Fibroblast of skin of back (primary cell): ENCODE measurements at regions not wholly inside any gene's neighbourhood (a gene's known extent, or its start where the extent isn't known, plus 50 kb on each side); places are given as distances from the start of the nearest gene placed in this dataset.
A peak's percentile ranks its signal among the peaks of the same experiment; 100 is the strongest.

ENCODE experiments used
- DNase-seq: peaks from one replicate; pipeline ENCODE4 v3.0.0-alpha.2; 2013

DNA sequence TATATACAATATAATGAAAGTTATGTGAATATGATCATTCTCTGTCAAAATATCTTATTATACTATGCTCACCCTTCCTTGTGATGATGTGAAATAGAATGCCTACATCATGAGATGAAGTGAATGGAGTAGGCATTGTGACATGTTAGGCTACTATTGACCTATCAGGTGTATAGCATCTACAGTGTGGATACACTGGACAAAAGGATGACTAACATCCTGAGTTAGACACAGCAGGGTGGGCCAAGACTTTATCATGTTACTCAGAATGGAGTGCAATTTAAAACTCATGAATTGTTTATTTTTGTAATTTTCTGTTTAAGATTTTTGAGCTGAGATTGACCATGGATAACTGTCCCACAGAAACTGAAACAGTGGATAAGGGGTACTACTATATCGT, 53.4 kb upstream of the NAV3 start:
- DNase-seq = no peak

DNA sequence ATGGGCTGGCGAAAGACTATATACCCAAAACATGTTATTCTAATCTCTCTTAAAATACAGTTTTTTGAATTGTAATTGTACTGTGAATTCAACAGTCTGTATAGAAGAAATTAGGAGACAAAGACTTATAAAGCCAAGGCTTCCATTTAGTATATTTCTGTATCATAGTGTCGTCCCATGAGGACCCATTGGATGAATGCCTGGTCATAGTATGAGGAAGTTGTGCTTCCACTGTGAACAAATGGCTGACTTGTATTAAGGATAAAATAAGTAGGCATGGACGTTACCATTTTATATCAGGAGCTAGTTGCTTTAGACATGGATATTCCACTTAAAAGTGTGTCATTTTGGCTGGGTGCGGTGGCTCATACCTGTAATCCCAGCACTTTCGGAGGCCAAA, 55.9 kb upstream of the NAV3 start:
- no peak for DNase-seq

DNA sequence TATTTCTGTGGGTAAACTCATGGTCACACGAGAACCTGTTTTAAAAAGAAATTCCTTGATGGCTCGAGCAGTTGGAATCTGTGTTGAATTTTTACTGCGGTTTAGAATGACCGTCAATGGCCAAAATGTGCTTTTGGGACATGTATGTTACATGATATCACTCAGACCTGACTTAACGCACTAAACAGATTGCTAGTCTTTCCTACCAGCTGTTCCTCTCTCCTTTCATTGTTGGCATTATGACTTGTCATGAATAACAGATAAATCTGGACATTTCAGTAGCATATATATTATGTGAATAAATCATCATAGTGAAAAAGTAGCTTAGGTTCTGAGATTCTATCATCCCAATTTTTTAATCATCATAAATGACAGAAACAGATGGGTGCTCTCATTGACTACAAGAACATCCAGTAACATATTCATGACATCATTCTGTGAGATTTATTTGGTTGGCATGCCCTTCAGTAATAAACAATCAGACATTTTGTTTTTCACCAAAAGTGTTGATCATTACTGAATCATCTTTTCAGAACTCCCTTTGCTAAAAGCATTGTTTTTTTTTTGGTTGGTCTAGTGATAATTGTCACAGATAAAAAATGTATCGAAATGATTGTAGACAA, 57.9 kb upstream of the NAV3 start:
- no peak for DNase-seq

DNA sequence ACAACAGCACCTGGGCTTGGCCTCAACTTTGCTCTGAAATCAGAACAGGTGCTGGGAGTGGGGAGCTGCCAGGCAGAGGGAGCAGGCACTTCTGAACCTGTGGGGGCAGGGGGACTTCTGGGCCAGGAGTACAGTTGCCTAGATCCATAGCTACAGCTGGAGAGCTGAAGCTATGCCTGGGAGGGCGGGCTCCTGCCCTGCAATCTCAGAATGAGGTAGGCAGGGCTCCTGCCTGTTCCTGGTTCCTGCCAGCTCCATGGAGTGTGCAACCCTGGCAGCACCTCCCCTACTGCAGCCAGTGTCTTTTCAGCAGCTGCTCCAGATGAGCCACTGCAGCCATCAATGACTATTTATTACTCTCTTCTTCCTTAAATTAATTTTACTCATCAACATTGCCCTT, 62.1 kb upstream of the NAV3 start:
- no peak for DNase-seq

DNA sequence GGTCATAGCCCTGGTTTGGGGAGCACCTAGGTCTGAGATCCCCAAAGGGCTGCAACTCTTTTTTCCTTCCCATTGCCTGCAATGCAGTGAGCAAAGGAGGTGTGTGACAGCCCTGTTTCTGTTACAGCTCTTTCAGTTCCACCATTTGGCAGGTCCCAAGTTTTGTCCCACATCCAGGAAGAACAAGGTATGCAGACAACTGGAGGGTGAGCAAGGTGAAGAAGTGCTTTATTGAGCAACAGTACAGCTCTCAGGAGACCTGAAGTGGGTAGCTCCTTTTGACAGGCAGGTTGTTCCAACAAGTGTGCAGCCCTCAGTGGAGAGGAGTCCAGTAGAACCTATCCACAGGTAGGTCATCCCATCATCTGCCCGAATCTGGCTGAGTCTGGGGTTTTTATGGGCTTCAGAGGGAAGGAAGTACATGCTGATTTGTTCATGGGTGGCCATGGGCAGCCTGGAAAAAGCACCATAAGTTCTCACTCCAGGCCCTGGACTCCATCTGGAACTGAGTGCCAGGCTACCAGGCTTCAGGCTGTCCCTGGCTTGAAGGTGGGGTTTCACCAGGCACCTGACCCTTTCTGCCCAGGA, 62.8 kb upstream of the NAV3 start:
- no peak for DNase-seq

DNA sequence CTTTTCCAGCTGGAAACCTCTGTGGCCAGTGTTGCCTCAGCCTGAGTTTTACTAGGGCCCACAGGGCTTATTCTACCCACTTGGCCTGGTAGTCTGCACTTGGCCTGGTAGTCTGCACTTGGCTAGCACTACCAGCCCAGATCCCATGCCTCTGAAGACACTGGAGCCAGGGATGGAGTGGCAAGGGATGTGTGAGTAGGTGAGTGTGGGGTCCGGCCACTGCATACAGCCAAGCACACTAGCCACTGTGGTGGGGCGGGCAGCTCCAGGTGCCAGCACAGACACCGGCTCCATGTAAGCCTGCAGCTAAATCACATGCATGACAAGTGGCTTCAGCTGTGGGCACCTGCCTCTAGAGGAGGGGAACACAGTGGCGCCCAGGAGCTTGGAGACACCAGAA, 63.4 kb upstream of the NAV3 start:
- DNase-seq = no peak

DNA sequence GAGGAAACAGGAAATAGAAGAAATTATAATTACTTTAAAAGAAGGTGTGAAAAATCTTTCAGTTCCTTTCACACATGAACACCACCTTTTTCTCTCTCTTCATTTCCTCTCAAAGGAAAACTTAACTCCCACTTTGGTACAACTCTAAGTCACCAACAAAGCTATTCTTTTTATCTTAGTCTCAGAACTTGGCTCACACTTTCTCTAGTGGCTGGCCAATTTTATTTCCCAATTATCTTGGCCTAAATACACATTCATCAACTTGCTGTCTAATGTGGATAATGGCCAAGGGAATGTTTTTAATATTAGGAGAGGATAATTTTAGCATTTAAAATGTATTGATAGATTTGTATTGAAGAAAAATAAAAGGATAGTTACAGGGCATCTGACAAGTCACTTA, 64.5 kb upstream of the NAV3 start:
- no peak for DNase-seq

DNA sequence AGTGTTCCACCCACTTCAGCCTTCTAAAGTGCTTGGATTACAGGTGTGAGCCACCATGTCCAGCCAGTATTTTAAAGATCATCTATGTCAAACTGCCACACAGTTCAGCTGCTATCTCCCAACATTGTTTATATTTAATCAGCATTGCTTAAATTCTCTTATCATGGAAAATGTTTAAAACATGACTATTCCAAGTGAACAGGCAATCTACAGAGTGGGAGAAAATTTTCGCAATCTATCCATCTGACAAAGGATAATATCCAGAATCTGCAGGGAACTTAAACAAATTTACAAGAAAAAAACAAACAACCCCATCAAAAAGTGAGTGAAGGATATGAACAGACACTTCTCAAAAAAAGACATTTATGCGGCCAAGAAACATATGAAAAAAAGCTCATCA, 69.4 kb upstream of the NAV3 start:
- DNase-seq = no peak

DNA sequence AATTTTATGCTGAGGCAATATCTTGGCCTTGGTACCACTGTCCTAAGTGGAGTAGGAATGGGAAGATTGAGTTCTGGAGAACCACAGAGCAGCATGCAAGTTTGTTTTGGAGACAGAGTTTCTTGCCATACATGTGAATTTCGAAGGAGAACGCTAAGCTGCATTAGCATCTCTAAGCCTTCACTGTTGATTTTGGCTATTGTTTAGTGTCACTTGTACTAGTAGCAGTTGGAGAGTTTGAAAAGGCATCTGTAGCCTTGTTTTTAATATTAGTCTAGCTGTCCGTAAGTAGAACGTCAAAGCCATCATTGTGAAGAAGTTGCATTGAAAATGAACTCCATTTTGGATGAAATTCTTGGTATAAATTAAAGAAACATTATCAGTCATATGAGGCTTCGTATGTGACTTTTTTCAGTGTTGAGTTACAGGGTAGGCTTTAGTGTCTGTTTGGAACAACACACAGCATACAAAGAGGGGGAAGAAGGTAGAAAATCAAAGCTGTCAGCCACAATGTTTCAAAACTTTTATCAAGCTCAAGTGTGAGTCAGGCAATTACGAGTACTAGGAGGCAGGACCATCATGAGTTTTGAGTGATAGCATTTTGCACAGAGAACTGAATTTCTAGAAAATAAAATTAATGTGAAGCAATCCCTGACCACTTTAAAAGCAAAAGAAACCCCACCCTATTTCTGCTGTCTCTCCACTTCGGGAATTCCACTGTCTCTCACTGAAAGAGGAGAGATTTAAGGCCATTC, 70.2 kb upstream of the NAV3 start:
- no peak for DNase-seq

DNA sequence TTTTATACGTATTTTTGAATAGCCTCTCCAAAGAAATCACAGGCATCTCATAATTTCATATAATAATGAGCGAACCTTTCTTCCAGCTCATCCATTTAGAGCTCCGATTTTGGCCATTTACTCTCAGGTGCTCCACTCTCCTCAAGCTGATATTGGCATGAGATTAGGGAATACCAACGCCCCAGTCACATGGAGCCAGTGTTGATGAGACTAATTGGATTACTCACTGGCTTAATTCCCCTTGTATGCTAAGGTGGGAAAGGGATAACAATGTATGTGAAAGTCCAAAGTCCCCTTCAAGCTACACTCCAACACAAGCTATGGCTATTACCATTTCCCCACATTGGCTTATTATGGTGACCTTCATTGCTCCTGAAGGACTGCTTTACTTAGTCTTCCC, 76.6 kb upstream of the NAV3 start:
- DNase-seq = no peak

DNA sequence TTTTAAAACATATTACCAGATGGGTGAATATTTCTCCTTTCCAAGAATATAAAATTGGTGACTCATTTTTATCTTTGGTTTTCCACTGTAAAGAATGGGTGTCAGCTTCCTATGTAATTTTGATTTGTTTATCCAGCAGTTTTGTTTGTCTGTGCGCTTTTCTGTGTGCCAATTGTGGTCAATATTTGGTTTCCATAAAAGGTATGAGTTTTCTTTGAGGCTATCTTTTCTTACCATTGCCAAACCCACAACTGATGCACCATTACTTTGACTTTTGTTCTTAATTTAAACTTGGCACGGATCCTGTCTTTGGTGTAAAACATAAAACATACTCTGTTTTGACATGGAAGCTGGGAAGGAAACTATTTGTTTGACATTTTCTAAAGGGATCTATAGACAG, 78.8 kb upstream of the NAV3 start:
- DNase-seq = peak; percentile 68

DNA sequence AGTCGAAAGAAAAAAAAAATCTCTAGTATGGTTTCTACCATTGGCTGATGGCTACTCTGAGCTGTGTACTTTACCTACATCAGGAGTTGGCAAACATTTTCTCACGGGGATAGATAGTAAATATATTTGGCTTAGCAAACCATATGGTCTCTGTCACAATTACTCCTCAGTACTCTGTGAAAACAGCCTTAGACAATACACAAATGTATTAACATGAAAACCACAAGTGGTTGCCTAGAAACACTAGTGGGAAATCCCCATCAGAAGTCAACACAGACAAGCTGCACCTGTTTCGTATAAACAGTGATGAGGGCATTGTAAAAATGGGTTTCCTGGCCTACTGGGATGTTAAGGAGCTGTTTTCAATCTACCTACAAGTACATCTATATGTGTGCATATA, 84.6 kb upstream of the NAV3 start:
- DNase-seq = no peak

DNA sequence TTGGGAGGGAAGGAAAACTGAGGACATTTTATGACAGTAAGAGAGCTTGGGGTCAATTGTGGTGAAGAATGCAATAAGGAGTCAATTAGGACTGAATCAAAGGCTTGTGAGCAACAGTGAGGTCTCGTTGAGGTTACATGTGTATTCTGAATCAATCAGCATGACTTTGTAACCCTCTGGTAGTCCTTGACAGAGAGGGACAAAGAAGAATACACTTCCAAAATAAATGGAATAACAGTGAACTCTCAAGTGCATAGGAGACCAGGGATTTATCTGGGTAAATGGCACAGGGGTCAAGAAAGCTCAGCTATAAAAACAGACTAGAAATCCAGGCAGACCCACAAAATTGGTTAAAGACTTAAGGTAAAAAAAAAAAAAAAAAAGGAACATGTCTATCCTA, 85.1 kb upstream of the NAV3 start:
- no peak for DNase-seq

DNA sequence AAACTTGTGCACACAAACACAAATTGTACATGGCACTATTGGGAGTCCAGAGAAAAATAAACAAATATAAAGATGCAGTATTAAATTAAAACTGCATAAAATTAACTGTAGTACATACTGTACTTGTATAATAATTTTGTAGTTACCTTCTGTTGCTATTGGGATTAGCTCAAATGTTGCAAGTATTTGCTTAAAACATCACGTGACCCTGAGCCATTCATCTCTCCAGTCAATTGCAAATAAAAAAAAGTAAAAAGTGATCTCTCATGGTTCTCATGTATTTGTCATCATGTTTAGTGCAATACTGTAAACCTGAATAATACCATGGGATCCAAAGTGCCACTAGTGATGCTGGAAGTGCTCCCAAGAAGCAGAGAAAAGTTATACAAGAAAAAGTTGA, 88.1 kb upstream of the NAV3 start:
- no peak for DNase-seq

DNA sequence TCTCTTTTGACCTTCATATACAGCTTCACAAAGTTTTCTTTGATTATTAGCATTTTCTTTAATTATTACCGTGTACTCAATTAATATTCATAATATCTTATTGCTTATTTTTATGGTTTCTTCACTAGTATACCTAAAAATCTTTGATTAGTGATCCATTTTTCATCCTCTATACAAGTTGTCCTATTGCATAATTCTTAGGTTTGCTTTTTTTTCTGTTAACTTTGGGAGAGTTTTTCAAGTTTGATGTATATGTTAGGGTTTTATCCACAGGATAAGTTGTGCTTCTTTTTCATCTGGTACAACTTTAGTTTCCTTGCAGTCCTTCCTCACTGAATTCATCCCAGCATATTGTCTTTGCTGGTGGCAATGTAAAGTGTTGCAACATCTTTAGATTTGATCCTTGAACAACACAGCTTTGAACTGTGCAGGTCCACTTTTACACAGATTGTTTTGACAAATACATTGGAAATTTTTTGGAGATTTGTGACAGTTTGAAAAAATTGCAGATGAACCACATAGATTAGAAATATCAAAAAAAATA, 88.6 kb upstream of the NAV3 start:
- no peak for DNase-seq

DNA sequence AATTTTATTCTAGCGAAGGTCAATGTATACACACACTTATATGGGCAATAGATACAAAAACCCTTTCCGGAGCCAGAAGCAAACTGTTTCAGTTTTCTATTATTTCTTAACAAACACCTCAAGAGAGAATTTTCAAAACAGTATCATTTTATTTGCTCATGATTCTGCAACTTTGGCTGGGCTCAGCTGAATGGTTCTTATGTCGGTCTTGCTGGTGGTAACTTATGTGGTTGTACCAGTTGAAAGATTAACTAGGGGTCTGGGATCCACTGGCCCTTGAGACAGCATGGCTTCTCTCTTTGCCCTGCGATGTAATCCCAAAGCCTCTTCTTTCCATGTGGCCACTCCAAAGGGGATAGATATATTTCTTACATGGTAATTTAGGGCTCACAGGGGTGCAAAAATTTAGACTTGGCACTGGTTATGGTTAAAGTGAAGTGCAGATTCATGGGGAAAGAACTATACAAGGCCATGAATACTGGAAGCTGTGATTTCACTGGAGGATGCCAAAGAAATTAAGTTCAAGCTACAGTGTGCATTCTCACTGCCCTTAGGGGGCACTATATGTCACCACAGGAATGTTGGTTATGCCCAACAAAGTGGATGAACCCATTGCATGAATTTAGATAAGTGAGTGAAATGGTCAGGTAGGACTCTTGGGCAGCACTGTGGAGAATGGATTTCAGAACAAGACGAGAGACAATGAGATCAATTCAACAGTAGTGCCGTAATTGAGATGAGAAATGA, 94.3 kb upstream of the NAV3 start:
- no peak for DNase-seq

DNA sequence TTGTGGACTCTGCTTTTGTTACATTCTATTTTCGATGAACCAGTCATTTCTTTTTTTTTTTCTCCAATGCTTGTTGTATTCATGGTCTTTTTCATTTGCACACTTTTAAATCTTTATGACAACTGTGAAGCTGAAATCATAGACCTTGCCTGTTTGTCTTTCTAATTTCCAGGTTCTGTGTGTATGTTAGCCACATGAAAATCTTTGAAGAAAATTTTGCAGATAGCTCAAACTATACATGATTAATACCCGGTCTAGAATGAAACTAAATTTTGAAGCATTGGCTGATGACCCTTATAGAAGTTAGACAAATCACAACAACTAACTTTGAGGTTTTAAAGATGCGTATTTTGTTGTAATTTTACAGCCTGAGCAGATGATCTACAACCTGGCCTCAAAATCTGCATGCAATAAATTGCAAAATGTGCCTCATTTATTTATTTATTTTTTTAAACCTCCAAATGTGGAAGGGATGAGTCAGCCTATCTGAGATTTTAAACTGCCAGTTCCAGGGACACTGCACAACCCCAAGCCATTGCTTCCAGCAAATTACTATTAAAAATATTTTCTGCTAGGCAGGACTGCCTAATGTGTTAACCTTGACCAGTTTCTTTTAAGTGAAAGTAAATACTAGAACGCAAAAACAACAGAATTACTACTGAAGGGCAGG, 96.3 kb upstream of the NAV3 start:
- DNase-seq = peak; percentile 46

DNA sequence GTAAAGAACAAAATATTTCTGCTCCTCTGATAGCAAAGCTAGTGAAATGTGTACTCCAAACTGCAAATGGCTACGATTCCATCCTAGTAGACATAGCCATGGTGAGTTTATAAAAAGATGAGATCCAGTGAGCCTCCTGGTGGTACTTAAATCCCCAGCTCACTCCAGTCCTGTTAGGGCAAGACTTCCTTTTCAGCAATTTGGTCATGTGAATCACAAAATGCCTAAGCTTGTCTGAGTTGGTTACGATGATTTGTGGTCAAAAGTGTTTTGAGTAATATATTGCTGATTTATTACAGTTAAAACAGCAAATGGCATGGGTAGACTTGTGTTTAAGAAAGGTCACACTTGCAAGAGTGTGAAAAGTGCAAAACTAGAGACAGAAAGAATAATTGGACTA, 102.7 kb upstream of the NAV3 start:
- DNase-seq = no peak

DNA sequence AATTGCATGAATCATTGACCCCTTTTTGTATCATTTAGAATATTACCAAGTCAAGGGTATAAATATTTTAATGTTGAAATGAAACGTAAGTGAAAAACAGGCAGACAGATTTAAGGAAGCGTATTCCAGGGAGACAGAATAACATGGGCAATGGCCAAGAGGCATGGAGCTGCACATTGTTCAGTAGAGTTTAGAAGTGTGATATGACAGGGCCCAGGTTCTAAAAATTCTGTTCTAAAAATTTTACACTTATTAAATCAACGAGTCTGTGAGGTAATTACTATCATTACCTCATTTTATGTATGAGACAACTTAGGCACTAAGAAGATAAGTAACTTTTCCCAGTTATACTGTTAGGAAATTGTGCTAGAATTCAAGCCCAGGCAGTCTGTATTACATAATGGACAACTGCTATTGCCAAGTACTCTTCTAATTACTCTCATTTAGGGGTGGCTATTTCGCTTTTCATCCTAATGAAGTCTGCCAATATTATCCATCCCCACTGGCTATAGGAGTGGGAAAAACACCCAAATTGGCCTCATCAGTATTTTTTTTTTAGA, 103.2 kb upstream of the NAV3 start:
- no peak for DNase-seq

DNA sequence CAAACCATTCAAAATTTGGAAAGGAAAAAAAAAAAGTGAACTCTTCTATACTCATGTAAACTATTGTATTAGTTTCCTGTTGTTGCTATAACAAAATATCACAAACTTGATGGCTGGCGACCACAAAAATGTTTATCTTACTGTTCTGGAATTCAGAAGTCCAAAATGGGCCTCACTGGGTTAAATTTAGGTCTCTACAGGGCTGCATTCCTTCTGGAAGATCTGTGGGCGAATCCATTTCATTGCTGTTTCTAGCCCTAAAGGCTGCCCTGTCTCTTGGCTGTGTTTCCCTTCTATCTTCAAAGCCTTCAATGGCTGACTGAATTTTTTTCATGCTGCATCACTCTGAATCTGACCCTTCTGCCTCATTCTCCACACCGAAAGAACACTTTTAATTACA, 105.1 kb upstream of the NAV3 start:
- DNase-seq = peak; percentile 87

DNA sequence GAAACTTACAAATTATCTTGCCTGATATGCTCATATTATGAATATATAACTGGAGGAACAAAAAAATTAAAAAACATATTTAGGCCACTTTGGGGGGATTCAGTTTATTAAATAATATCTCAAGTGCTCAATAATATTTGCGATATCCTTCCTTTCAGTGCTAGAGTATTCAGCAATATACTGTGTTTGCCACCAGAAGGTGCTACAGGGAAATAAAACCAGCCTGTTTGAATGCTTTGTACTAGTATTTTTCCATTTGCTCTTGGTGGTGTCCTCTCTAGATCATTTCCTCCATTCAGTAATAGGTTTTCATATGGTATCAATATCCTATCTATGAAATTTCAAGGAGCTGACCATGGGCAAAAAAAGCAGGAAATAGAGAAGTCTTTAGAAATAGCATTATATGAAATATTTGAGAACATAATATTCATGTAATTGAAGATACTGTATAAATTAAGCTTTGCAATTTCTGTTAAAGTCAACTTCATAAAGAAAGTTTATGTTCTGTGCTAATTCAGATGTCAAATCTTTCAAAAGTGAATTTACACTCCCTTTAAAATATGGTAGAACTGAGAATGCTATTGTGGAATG, 106.2 kb upstream of the NAV3 start:
- peak; percentile 48 for DNase-seq

DNA sequence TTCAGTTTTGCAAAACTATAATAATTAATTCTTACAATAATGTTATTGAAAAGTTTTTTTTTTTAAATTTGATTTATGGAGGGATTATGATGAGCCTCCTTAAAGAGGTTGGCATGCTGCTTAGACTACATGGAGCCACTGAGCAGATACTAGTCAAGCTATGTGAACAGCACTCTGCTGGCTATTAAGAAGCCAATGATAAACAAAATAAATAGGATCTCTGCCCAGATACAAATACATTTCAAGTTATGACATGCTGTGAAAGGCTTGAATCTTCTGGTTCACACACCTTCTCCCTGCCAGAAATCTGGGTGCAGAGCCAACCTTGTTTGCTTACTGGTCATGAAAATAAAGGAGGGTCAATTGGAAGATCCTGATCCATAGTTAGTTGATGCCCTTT, 107.4 kb upstream of the NAV3 start:
- DNase-seq = no peak
